Femur (tissue), 1 donor: ENCODE measurements at regions not wholly inside any gene's neighbourhood (a gene's known extent, or its start where the extent isn't known, plus 50 kb on each side); places are given as distances from the start of the nearest gene placed in this dataset.

ENCODE experiments used
- DNase-seq: peaks from one replicate; pipeline ENCODE4 v3.0.0-alpha.2; 2017

DNA sequence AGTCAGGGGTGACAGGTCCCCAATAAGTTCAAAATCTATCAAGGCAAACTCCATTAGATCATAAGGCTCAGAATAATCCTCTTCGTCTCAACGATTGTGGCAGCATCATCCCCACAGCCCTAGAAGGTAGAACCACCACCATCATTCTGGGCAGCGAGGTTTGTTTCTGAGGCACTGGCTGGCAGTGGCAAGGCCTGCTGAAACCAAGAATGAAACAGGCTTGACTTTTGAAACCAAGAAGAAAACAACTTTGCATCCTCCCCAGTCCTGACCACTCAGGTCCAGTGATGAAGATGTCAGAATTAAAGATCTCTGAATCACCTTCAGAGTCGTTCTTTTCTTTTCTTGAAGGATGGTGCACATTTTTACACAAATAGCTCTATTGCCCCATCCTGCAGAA is 152.6 kb upstream of the SYT1 start:
- no peak for DNase-seq

DNA sequence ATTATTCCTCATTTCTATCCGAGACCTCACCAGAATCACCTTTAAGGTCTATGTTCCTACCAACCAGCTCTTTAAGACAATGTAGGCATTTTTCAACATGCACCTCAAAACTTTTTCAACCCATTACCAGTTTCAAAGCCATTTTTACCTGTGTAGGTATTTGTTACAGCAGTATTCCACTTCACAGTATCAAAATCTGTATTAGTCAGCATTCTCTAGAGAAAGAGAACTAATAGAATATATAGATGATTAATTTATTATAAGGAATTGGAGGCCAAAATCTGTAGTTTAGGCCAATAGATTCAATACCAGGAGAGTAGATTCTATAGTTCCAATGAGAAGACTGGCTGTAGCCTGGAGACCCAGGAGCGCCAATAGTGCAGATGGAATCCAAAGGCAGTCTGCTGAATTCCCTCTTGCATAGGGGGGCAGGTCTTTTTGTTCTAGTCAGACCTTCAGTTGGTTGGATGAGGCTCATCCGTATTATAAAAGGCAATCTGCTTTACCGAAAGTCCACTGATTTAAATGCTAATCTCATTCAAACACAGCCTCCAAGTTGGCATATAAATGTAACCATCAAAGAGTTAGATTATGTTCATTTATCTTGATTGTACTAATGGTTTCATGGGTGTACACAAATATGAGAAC is 151.6 kb upstream of the SYT1 start:
- DNase-seq: no peak

DNA sequence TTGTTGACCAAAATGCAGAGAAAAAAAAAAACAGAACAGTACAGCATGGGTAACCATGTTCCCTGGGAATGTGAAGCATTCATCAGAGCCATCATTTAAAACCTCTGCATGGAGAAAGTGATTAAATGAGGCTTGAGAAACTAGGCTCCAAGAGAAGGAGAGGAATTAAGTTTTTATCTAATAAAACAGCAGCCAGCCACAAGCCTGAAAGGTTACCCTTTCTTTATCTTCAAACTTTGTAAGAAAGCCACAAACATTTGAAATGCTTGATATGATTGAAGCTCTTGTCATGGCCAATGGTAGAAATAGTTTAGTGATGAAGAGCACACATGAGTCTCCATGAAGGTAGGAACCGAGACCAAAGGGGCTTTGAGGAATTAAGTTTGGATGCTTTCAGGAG is 144.9 kb upstream of the SYT1 start:
- no peak for DNase-seq

DNA sequence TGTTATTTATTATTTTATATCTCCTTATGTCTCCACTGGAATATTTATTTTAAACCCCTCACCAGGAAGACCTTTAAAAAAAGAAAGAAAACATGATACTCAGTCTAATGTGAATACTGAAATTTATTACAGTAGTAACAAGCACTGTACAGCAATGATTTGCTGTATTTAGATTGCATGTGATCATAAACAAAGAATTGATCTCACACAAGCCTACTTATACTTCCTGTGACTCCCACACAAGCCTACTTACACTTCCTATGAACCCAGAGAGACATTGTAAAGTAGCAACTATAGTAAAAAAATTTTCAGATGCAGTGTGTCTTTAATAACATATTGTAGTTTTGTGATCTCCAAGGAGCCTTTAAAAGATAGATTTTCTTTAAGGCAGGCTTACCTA is 142.7 kb upstream of the SYT1 start:
- no peak for DNase-seq

GRCh38 chr12:78725033-78725432 is 139.5 kb upstream of the SYT1 start:
- no peak for DNase-seq

- no peak for DNase-seq
Observed at GRCh38 chr12:78725951-78726580, 138.5 kb upstream of the SYT1 start.

DNA sequence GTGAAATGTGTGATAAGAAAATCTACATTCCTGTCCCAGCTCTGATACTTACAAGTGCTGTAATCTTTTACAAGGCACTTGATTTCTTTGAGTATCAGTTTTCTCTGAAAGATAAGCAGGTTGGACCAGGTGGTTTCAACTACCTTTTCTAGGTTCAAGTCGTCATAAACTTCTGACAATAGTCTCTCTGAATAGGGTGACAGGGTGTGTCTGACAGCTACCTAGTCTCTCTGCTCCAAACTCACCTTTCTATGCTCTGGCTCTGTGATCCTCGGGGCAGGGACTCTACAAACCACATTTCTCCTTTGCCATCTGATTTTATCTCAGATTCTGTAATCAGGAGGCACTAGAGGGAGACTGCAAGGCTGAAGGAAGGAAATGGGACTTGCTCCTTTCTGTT is 137.7 kb upstream of the SYT1 start:
- DNase-seq: no peak

DNA sequence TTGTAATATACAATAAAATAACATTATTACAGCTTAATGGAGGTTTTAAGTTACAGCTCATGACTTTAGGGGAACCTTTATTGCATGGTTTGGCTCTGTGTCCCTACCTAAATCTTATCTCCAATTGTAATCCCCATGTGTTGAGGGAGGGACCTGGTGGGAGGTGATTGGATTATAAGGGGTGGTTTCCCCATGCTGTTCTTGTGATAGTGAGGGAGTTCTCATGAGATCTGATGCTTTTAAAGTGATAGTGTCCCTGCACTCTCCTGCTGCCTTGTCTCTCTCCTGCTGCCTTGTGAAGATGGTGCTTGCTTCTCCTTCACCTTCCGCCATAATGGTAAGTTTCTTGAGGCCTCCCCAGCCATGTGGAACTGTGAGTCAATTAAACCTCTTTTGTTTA is 132.1 kb upstream of the SYT1 start:
- no peak for DNase-seq

DNA sequence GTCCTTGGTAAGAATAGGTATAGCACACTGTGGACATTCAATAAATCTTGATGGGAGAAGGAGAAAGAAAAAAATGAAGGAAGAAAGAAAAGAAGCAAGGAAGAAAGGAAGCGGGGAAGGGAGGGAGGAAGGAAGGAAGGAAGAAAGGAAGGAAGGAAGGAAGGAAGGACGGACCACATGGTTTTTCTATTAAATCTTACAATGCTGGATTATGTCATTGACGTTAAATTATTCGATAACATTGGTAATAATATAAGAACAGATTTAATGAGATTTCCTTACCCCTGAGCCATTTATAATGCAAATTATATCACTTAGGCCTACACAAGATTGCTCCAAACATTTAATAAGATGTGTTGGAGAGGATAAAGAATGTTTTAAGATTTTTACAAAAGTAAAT is 124.9 kb upstream of the SYT1 start:
- DNase-seq: no peak

GRCh38 chr12:78746001-78746400 is 118.6 kb upstream of the SYT1 start:
- no peak for DNase-seq

DNA sequence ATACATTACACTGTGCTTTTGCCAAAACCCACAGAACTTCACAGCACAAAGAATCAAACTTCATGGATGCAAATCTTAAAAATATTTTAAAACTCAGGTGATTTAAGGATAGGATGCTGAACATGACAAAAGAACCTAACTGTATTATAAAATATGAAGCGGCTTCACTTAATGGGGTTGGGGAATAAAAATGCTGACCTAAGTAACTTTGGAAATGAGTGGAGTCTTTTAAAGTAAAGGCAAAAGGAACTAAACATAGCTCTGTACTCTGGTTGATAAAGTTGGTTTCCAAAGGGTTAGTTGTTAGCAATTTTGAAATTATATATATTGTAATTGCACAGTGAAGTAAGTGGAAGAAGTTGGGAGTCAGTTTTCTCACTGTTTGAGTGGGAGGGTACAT is 111.5 kb upstream of the SYT1 start:
- no peak for DNase-seq

- DNase-seq: no peak
Observed at GRCh38 chr12:78756936-78757335, 107.6 kb upstream of the SYT1 start.

- no peak for DNase-seq
Observed at GRCh38 chr12:78759367-78759766, 105.2 kb upstream of the SYT1 start.

DNA sequence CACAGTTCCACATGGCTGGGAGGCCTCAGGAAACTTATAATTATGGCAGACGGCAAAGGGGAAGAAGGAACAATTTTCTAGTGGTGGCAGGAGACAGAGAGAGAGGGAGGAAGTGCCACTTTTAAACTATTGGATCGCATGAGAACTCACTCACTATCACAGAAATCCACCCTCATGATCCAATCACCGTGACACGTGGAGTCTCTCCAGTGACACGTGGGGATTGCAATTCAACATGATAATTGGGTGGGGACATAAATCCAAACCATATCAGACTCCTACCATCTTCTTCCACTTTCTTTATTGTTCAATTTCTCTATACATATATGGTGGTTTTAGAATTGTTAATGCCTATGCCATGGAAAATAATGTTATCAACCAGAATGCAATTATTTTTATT is 103.7 kb upstream of the SYT1 start:
- DNase-seq: no peak

GRCh38 chr12:78764913-78765312 is 99.7 kb upstream of the SYT1 start:
- no peak for DNase-seq

GRCh38 chr12:78767264-78767981 is 97.2 kb upstream of the SYT1 start:
- DNase-seq: no peak

GRCh38 chr12:78778339-78778738 is 86.2 kb upstream of the SYT1 start:
- no peak for DNase-seq

GRCh38 chr12:78787576-78787975 is 77.0 kb upstream of the SYT1 start:
- DNase-seq: no peak

DNA sequence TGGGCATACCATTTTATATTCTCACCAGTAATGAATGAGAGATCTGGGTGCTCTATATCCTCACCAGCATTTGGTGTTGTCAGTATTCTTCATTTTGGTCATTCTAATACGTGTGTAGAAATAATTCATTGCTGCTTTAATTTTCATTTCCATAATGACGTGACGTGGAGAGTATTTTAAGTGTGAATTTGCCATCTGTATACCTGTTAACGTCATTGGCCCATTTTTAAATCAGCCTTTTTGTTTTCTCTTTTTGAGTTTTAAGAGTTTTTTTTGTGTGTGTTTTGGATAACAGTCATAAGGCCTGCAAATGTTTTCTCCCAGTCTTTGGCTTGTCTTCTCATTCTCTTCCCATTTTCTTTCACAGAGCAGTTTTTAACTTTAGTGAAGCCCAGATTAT is 74.4 kb upstream of the SYT1 start:
- no peak for DNase-seq

DNA sequence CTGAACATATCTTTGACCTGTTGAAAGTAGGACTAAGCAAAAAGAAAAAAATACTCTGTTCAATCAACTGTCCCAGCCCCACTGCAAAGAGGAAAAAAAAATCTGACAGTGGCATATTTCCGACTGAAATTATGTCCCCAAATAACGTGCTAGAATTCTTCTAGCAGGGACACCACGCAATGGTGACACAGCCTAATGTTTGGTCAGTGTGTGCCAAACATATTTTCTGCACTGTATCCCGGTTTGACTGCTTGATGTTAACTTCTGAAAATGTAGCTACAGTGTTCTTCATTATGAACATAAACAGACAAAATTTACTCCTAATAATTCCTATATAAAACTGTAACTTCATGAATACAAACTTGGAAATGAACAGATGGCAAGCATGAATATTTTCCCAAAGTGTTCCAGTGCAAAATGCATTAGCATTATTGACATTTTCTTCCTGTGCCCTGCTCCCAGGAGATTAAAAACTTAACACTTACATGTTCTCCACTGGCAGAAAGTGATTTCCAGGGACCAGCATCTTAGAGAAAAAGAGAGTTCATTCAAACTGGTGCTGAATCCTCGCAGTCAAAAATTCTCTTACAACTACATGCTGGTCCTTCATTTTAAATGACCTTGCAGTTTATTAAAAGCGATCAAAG is 72.4 kb upstream of the SYT1 start:
- DNase-seq: no peak

- DNase-seq: no peak
Observed at GRCh38 chr12:78793491-78793890, 71.1 kb upstream of the SYT1 start.

GRCh38 chr12:78793982-78794381 is 70.6 kb upstream of the SYT1 start:
- DNase-seq: no peak

DNA sequence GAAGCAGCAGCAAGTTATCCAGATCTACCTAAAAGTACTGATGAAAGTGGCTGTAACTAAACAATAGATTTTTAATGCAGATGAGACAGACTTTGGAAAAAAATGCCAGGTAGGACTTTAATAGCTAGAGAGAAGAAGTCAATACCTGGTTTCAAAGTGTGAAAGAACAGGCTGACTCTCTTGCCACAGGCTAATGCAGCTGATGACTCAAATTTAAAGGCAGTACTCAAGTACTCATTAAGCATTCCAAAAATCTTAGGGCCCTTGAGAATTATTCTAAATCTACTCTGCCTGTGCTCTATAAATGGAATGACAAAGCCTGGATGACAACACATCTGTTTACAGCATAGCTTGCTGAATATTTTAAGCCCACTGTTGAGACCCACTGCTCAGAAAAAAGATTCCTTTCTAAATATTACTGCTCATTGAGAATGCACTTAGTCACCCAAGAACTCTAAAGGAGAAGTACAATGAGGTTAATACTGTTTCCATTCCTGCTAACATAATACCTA is 68.6 kb upstream of the SYT1 start:
- no peak for DNase-seq
